Heart left ventricle (tissue), 13 donors: ENCODE measurements at regions not wholly inside any gene's neighbourhood (a gene's known extent, or its start where the extent isn't known, plus 50 kb on each side); places are given as distances from the start of the nearest gene placed in this dataset.

Experiments used
- POLR2A ChIP-seq, 2 donors: fragments of 450-650 bp; IDR thresholded peaks; one replicate each; pipeline ENCODE4 v1.6.1; 2017; ENCODE audit warnings: antibody characterized with exemption in 2 of 2, mild to moderate bottlenecking in 2 of 2, moderate library complexity in 2 of 2
- TF ChIP-seq, protein P1 (sequence below), 12 donors: fragments of 200-600 bp; sonication (generic) in 4 of 12; IDR thresholded peaks; one replicate each; pipeline versions ENCODE4 v1.5.0 to v1.8.0; 2018 to 2022; ENCODE audit warnings: antibody characterized with exemption in 12 of 12, mild to moderate bottlenecking in 5 of 12
- donor health status: ischemic (EF 13 %, LVEDD 7.1; RV severe dilation, severe dysfunction).
- donor health status: DM: no; HTN: yes; CAD: no.
- donor health status: DM: no; HTN: no; CAD: no.
- donor health status: ischemic (EF 25% LVEDD 6.9; RV normal size, moderate dysfunction).
- donor health status: ischemic (EF 25% LVEDD 5.7; RV mildly dilated, moderate dysfunction).
- donor health status: ischemic (EF 35%, LVEDD 5.7; RV mildly dilated, moderate dysfunction).
- donor health status: nonischemic (EF 11% LVEDD 7.7; RV severe dilation, severe dysfunction).
- donor health status: DM: yes; HTN: yes; CAD: no.
- donor health status: PGD.
- donor health status: ischemic (EF 29% LVEDD 5.4; RV normal size, mild dysfunction).
- donor health status: nonischemic (EF 23%, LVEDD 6.1; RV moderate dilation, normal function).

DNA sequence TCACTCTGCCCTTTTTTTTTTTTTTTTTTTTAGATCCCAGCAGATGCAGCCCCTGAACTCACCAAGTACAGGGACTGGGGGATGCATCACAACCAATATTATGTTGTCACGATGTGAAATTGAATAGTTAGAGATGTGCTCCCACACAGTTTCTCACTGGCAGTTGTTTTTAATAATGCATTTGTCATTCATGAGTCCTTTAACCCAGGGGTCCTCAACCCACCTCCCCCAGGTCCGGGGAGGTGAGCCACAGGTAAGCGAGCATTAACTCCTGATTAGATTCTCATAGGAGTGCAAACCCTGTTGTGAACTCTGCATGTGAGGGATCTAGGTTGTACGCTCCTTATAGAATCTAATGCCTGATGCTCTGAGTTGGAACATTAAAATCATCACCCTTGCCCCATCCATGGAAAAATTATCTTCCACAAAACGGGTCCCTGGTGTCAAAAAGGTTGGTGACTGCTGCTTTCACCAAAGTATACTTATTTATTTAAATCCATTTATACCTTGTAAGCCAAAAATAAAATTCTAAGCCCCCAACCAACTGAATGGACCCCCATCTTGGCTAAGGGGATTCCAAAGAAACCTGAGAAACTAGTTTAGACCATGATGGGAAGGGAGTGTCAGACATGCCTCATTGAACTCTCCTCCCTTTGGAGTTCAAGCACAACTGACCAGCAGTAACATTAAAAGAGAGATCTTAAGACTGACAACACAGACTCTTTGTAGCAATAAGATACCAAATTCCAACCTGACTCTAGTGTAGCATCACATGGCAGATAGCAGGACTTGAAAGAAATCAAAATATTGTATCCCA is 119.3 kb upstream of the ATP1A1 start:
- no peak for TF ChIP-seq POLR2A (IDR thresholded peaks at IDR 0.05)
- TF ChIP-seq, protein P1, sequence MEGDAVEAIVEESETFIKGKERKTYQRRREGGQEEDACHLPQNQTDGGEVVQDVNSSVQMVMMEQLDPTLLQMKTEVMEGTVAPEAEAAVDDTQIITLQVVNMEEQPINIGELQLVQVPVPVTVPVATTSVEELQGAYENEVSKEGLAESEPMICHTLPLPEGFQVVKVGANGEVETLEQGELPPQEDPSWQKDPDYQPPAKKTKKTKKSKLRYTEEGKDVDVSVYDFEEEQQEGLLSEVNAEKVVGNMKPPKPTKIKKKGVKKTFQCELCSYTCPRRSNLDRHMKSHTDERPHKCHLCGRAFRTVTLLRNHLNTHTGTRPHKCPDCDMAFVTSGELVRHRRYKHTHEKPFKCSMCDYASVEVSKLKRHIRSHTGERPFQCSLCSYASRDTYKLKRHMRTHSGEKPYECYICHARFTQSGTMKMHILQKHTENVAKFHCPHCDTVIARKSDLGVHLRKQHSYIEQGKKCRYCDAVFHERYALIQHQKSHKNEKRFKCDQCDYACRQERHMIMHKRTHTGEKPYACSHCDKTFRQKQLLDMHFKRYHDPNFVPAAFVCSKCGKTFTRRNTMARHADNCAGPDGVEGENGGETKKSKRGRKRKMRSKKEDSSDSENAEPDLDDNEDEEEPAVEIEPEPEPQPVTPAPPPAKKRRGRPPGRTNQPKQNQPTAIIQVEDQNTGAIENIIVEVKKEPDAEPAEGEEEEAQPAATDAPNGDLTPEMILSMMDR (IDR thresholded peaks at IDR 0.05), result no peak
